Liver (tissue), 8 donors: ENCODE measurements at regions not wholly inside any gene's neighbourhood (a gene's known extent, or its start where the extent isn't known, plus 50 kb on each side); places are given as distances from the start of the nearest gene placed in this dataset.

Source experiments
- DNase-seq: peaks from one replicate; pipeline ENCODE4 v3.0.0-alpha.2; 2017; ENCODE audit warnings: low spot score
- H3K27ac ChIP-seq, 2 donors: one replicate each; pipeline ENCODE4 v1.7.0; 2013; ENCODE audit warnings: inconsistent platforms in 2 of 2, low read length in 2 of 2, control low read depth in 1 of 2, low read depth in 1 of 2, mild to moderate bottlenecking in 1 of 2
- H3K27me3 ChIP-seq, 4 donors: one replicate each; pipeline versions ENCODE4 v1.6.1 to v1.7.0; 2013; ENCODE audit warnings: low read length in 3 of 4, inconsistent platforms in 1 of 4, mild to moderate bottlenecking in 1 of 4, moderate library complexity in 1 of 4; ENCODE audit not compliant: control insufficient read depth in 4 of 4, insufficient read depth in 4 of 4
- H3K36me3 ChIP-seq, 4 donors: one replicate each; pipeline versions ENCODE4 v1.6.1 to v1.7.0; 2013; ENCODE audit warnings: low read length in 3 of 4, mild to moderate bottlenecking in 3 of 4, low read depth in 1 of 4, moderate library complexity in 1 of 4; ENCODE audit not compliant: control insufficient read depth in 4 of 4, insufficient read depth in 3 of 4
- H3K4me1 ChIP-seq, 4 donors: one replicate each; pipeline versions ENCODE4 v1.6.1 to v1.7.0; 2013; ENCODE audit warnings: low read length in 3 of 4, mild to moderate bottlenecking in 3 of 4, moderate library complexity in 1 of 4; ENCODE audit not compliant: control insufficient read depth in 4 of 4, insufficient read depth in 4 of 4
- H3K4me3 ChIP-seq, 3 donors: one replicate each; pipeline versions ENCODE4 v1.6.1 to v1.7.0; 2013; ENCODE audit warnings: low read length in 3 of 3, control low read depth in 1 of 3, low read depth in 1 of 3, mild to moderate bottlenecking in 1 of 3
- H3K9ac ChIP-seq, 2 donors: one replicate each; pipeline ENCODE4 v1.7.0; 2013; ENCODE audit warnings: low read length in 2 of 2, mild to moderate bottlenecking in 2 of 2, moderate library complexity in 2 of 2, control low read depth in 1 of 2, low read depth in 1 of 2
- H3K9me3 ChIP-seq, 4 donors: one replicate each; pipeline versions ENCODE4 v1.6.1 to v1.7.0; 2013; ENCODE audit warnings: low read length in 3 of 4; ENCODE audit not compliant: control insufficient read depth in 4 of 4
- EGR1 ChIP-seq, 2 donors: IDR thresholded peaks; 2 replicates each; pipeline ENCODE4 v1.6.1; 2016 to 2018; ENCODE audit warnings: antibody characterized with exemption in 2 of 2, low read depth in 2 of 2
- FOXA1 ChIP-seq: IDR thresholded peaks from 2 replicates; pipeline ENCODE4 v1.6.1; 2016; ENCODE audit warnings: antibody characterized with exemption
- FOXA2 ChIP-seq: IDR thresholded peaks from 2 replicates; pipeline ENCODE4 v1.6.1; 2016; ENCODE audit warnings: antibody characterized with exemption
- GABPA ChIP-seq, 2 donors: IDR thresholded peaks in 1 of 2; conservative IDR thresholded peaks in 1 of 2; 2 replicates each; pipeline ENCODE4 v1.6.1; 2016; ENCODE audit warnings: antibody characterized with exemption in 2 of 2, mild to moderate bottlenecking in 1 of 2, moderate library complexity in 1 of 2
- HNF4A ChIP-seq, 2 donors: conservative IDR thresholded peaks; 2 replicates each; pipeline ENCODE4 v1.6.1; 2016; ENCODE audit warnings: antibody characterized with exemption in 2 of 2, mild to moderate bottlenecking in 2 of 2
- HNF4G ChIP-seq: IDR thresholded peaks from 2 replicates; pipeline ENCODE4 v1.6.1; 2016; ENCODE audit warnings: antibody characterized with exemption
- JUND ChIP-seq, 2 donors: IDR thresholded peaks; 2 replicates each; pipeline ENCODE4 v1.6.1; 2016; ENCODE audit warnings: antibody characterized with exemption in 2 of 2
- NR2F2 ChIP-seq: IDR thresholded peaks from 2 replicates; pipeline ENCODE4 v1.6.1; 2016; ENCODE audit warnings: antibody characterized with exemption
- RAD21 ChIP-seq, 2 donors: IDR thresholded peaks; 2 replicates each; pipeline ENCODE4 v1.6.1; 2016; ENCODE audit warnings: antibody characterized with exemption in 2 of 2, mild to moderate bottlenecking in 2 of 2
- RXRA ChIP-seq, 2 donors: IDR thresholded peaks; 2 replicates each; pipeline ENCODE4 v1.6.1; 2017 to 2018; ENCODE audit warnings: antibody characterized with exemption in 2 of 2, mild to moderate bottlenecking in 1 of 2
- SP1 ChIP-seq: IDR thresholded peaks from 2 replicates; pipeline ENCODE4 v1.6.1; 2018; ENCODE audit warnings: antibody characterized with exemption, mild to moderate bottlenecking
- TAF1 ChIP-seq: conservative IDR thresholded peaks from 2 replicates; pipeline ENCODE4 v1.6.1; 2016; ENCODE audit warnings: antibody characterized with exemption, mild to moderate bottlenecking
- YY1 ChIP-seq: IDR thresholded peaks from 2 replicates; pipeline ENCODE4 v1.6.1; 2016; ENCODE audit warnings: antibody characterized with exemption, mild to moderate bottlenecking
- WGBS: extraction: QIAGEN DNeasy Blood & Tissue Kit; methylation state at CpG from one replicate; pipeline ENCODE4 v1.1.7; 2013; 5-methylcytosine and 5-hydroxymethylcytosine counted together
- TF ChIP-seq, protein P1 (sequence below): IDR thresholded peaks from 2 replicates; pipeline ENCODE4 v1.6.1; 2016; ENCODE audit warnings: antibody characterized with exemption, mild to moderate bottlenecking
- TF ChIP-seq, protein P2 (sequence below): fragments of 150-350 bp; IDR thresholded peaks from 2 replicates; pipeline ENCODE4 v1.5.1; 2017; ENCODE audit warnings: improper control_type of control experiment, low read depth, low read length; ENCODE audit not compliant: missing input control
- TF ChIP-seq, protein P3 (sequence below): IDR thresholded peaks from 2 replicates; pipeline ENCODE4 v1.6.1; 2016; ENCODE audit warnings: antibody characterized with exemption
- TF ChIP-seq, protein P4 (sequence below): IDR thresholded peaks from 2 replicates; pipeline ENCODE4 v1.6.1; 2016; ENCODE audit warnings: antibody characterized with exemption
- TF ChIP-seq, protein P5 (sequence below): IDR thresholded peaks from 2 replicates; pipeline ENCODE4 v1.6.1; 2016; ENCODE audit warnings: antibody characterized with exemption
- donor health status: healthy.
- donor health status: healthy.
- donor health status: healthy.
- donor health status: healthy.
- donor health status: healthy.

DNA sequence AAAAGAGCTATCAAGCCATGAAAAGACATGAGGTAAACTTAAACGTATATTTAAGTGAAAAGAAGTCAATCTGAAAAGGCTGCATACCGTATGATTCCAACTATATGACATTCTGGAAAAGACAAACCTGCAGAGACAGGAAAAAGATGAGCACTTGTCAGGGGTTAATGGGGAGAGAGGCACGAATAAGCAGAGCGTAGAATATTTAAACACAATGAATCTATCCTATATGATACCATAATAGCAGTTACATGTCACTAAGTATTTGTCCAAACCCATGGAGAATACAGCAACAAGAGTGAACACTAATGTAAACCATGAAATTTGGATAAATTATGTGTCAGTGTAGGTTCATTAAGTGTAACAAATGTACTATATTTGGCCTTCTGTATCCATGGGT lies 560.3 kb upstream of the ANO3 start:
- 60% methylated on average over 4 of the region's 4 CpGs for WGBS
- DNase-seq, result no peak
- Histone ChIP-seq H3K9me3 (no peaks in the 10 kb centered on the region), H3K9ac (no peak overlapping the region), H3K4me1 (no peaks in the 10 kb centered on the region), H3K27me3 (peaks cover 0 to 2% (median 0%) of the 10 kb centered on the region in 4 donors), H3K36me3 (no peaks in the 10 kb centered on the region), H3K27ac (no peak overlapping the region), H3K4me3 (no peak overlapping the region)
- TF ChIP-seq, protein P1, sequence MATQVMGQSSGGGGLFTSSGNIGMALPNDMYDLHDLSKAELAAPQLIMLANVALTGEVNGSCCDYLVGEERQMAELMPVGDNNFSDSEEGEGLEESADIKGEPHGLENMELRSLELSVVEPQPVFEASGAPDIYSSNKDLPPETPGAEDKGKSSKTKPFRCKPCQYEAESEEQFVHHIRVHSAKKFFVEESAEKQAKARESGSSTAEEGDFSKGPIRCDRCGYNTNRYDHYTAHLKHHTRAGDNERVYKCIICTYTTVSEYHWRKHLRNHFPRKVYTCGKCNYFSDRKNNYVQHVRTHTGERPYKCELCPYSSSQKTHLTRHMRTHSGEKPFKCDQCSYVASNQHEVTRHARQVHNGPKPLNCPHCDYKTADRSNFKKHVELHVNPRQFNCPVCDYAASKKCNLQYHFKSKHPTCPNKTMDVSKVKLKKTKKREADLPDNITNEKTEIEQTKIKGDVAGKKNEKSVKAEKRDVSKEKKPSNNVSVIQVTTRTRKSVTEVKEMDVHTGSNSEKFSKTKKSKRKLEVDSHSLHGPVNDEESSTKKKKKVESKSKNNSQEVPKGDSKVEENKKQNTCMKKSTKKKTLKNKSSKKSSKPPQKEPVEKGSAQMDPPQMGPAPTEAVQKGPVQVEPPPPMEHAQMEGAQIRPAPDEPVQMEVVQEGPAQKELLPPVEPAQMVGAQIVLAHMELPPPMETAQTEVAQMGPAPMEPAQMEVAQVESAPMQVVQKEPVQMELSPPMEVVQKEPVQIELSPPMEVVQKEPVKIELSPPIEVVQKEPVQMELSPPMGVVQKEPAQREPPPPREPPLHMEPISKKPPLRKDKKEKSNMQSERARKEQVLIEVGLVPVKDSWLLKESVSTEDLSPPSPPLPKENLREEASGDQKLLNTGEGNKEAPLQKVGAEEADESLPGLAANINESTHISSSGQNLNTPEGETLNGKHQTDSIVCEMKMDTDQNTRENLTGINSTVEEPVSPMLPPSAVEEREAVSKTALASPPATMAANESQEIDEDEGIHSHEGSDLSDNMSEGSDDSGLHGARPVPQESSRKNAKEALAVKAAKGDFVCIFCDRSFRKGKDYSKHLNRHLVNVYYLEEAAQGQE, result no peak
- TF ChIP-seq, protein P2, sequence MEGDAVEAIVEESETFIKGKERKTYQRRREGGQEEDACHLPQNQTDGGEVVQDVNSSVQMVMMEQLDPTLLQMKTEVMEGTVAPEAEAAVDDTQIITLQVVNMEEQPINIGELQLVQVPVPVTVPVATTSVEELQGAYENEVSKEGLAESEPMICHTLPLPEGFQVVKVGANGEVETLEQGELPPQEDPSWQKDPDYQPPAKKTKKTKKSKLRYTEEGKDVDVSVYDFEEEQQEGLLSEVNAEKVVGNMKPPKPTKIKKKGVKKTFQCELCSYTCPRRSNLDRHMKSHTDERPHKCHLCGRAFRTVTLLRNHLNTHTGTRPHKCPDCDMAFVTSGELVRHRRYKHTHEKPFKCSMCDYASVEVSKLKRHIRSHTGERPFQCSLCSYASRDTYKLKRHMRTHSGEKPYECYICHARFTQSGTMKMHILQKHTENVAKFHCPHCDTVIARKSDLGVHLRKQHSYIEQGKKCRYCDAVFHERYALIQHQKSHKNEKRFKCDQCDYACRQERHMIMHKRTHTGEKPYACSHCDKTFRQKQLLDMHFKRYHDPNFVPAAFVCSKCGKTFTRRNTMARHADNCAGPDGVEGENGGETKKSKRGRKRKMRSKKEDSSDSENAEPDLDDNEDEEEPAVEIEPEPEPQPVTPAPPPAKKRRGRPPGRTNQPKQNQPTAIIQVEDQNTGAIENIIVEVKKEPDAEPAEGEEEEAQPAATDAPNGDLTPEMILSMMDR, result no peak
- TF ChIP-seq EGR1 (IDR thresholded peaks at IDR 0.05; ENCODE audit: low read depth in 2 of 2) (no peak), GABPA (IDR thresholded peaks at IDR 0.05 in 1 of 2, conservative IDR thresholded peaks at IDR 0.05 in 1 of 2) (no peak), YY1 (no peak), FOXA1 (no peak), SP1 (no peak), JUND (IDR thresholded peaks at IDR 0.05) (no peak), TAF1 (no peak), HNF4G (no peak), FOXA2 (no peak), NR2F2 (no peak), RAD21 (IDR thresholded peaks at IDR 0.05) (no peak), HNF4A (conservative IDR thresholded peaks at IDR 0.05) (no peak)
- TF ChIP-seq, protein P3, sequence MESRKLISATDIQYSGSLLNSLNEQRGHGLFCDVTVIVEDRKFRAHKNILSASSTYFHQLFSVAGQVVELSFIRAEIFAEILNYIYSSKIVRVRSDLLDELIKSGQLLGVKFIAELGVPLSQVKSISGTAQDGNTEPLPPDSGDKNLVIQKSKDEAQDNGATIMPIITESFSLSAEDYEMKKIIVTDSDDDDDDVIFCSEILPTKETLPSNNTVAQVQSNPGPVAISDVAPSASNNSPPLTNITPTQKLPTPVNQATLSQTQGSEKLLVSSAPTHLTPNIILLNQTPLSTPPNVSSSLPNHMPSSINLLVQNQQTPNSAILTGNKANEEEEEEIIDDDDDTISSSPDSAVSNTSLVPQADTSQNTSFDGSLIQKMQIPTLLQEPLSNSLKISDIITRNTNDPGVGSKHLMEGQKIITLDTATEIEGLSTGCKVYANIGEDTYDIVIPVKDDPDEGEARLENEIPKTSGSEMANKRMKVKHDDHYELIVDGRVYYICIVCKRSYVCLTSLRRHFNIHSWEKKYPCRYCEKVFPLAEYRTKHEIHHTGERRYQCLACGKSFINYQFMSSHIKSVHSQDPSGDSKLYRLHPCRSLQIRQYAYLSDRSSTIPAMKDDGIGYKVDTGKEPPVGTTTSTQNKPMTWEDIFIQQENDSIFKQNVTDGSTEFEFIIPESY, result no peak
- TF ChIP-seq, protein P4, sequence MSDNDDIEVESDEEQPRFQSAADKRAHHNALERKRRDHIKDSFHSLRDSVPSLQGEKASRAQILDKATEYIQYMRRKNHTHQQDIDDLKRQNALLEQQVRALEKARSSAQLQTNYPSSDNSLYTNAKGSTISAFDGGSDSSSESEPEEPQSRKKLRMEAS, result no peak
- TF ChIP-seq, protein P5, sequence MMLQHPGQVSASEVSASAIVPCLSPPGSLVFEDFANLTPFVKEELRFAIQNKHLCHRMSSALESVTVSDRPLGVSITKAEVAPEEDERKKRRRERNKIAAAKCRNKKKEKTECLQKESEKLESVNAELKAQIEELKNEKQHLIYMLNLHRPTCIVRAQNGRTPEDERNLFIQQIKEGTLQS, result no peak

DNA sequence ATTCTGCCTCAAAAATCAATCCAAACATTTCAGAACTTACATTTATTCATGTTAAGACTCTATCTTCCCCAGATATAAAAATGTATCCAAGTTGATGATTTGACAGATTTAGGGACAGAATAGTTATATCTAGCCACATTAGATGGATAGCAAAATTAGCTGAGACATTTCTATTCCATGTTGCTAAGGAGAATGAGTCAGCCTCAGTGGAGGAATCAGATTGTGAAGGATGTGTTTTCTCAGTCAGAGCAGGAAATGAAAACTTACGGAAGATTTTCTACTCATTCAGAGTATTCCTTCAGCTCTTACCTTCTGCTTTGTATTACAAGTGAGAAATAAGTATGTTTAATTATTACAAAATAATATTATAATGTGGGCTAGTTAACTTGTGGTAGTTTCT lies 556.3 kb upstream of the ANO3 start:
- Histone ChIP-seq H3K36me3 (no peaks in the 10 kb centered on the region), H3K27me3 (no peaks in the 10 kb centered on the region), H3K9ac (no peak overlapping the region), H3K9me3 (no peaks in the 10 kb centered on the region), H3K4me1 (no peaks in the 10 kb centered on the region), H3K27ac (no peak overlapping the region), H3K4me3 (no peak overlapping the region)
- DNase-seq, result no peak
- 68% methylated on average over 1 of the region's 1 CpG for WGBS
- TF ChIP-seq, protein P3, result no peak
- TF ChIP-seq SP1, result no peak
- no peak for TF ChIP-seq RAD21 (IDR thresholded peaks at IDR 0.05)
- no peak for TF ChIP-seq RXRA (IDR thresholded peaks at IDR 0.05)
- TF ChIP-seq, protein P4, result no peak
- TF ChIP-seq, protein P2, result no peak
- TF ChIP-seq GABPA (IDR thresholded peaks at IDR 0.05 in 1 of 2, conservative IDR thresholded peaks at IDR 0.05 in 1 of 2), result no peak
- TF ChIP-seq FOXA1, result no peak
- no peak for TF ChIP-seq HNF4A (conservative IDR thresholded peaks at IDR 0.05)
- no peak for TF ChIP-seq YY1
